SU-DHL-6 (cell line): ENCODE measurements at regions not wholly inside any gene's neighbourhood (a gene's known extent, or its start where the extent isn't known, plus 50 kb on each side); places are given as distances from the start of the nearest gene placed in this dataset.

Experiments
- H2AFZ ChIP-seq: fragments of 200-600 bp; sonication (generic); 2 replicates; pipeline ENCODE4 v1.6.1; 2014; ENCODE audit warnings: low read depth, mild to moderate bottlenecking, moderate library complexity, mixed read lengths, antibody characterized with exemption, low read length; ENCODE audit not compliant: severe bottlenecking
- H3F3A ChIP-seq: fragments of 200-600 bp; shearing (Covaris generic); 2 replicates; pipeline ENCODE4 v1.6.0; 2016; ENCODE audit warnings: antibody characterized with exemption, mild to moderate bottlenecking; ENCODE audit not compliant: insufficient read depth
- H3K27ac ChIP-seq: fragments of 200-600 bp; sonication (generic); 2 replicates; pipeline ENCODE4 v1.5.1; 2016; ENCODE audit warnings: low read depth, mild to moderate bottlenecking, low read length, moderate library complexity, mixed read lengths
- H3K27me3 ChIP-seq: fragments of 200-600 bp; sonication (generic), shearing (Covaris generic); 2 replicates; pipeline ENCODE4 v1.6.0; 2014; ENCODE audit warnings: mild to moderate bottlenecking, low read length
- H3K36me3 ChIP-seq: fragments of 200-600 bp; sonication (generic); 2 replicates; pipeline ENCODE4 v1.6.1; 2014; ENCODE audit warnings: mild to moderate bottlenecking, low read length, mixed read lengths
- H3K4me2 ChIP-seq: fragments of 300-600, 200-600 bp; shearing (Covaris generic), sonication (generic); 2 replicates; pipeline ENCODE4 v1.6.0; 2014; ENCODE audit warnings: low read length, low read depth, mild to moderate bottlenecking; ENCODE audit not compliant: poor library complexity, severe bottlenecking
- H3K4me3 ChIP-seq: fragments of 200-600 bp; sonication (generic); 2 replicates; pipeline ENCODE4 v1.5.1; 2014; ENCODE audit warnings: antibody characterized with exemption, low read length, mild to moderate bottlenecking, mixed read lengths; ENCODE audit not compliant: insufficient read depth, poor library complexity, severe bottlenecking
- H3K79me2 ChIP-seq: fragments of 200-600 bp; sonication (generic); 2 replicates; pipeline ENCODE4 v1.6.1; 2014; ENCODE audit warnings: mild to moderate bottlenecking, low read length, moderate library complexity; ENCODE audit not compliant: insufficient read depth
- H3K9ac ChIP-seq: fragments of 200-600 bp; sonication (generic); 2 replicates; pipeline ENCODE4 v1.7.0; 2014; ENCODE audit warnings: mild to moderate bottlenecking, low read length
- H3K9me2 ChIP-seq: fragments of 200-600 bp; sonication (generic); replicated peaks from 2 replicates; pipeline ENCODE4 v1.6.1; 2014; ENCODE audit warnings: low read length; ENCODE audit not compliant: insufficient read depth
- H3K9me3 ChIP-seq: fragments of 200-600 bp; sonication (generic); 2 replicates; pipeline ENCODE4 v1.6.1; 2014; ENCODE audit warnings: low read length, mixed read lengths; ENCODE audit not compliant: insufficient read depth
- H4K20me1 ChIP-seq: fragments of 200-600 bp; sonication (generic); 2 replicates; pipeline ENCODE4 v1.6.1; 2014; ENCODE audit warnings: low read depth, mild to moderate bottlenecking, antibody characterized with exemption, low read length, moderate library complexity, mixed read lengths
- EZH2phosphoT487 ChIP-seq: fragments of 200-600 bp; sonication (generic), shearing (Covaris generic); conservative IDR thresholded peaks from 2 replicates; pipeline ENCODE4 v1.6.1; 2018; ENCODE audit warnings: mild to moderate bottlenecking, antibody characterized with exemption, low read length, moderate library complexity, mixed read lengths
- TF ChIP-seq, protein P1 (sequence below): fragments of 200-600 bp; sonication (generic); IDR thresholded peaks from one replicate; pipeline ENCODE4 v1.5.1; 2017; ENCODE audit warnings: antibody characterized with exemption, mild to moderate bottlenecking, low read length, moderate library complexity; ENCODE audit not compliant: insufficient read depth, poor library complexity, severe bottlenecking

DNA sequence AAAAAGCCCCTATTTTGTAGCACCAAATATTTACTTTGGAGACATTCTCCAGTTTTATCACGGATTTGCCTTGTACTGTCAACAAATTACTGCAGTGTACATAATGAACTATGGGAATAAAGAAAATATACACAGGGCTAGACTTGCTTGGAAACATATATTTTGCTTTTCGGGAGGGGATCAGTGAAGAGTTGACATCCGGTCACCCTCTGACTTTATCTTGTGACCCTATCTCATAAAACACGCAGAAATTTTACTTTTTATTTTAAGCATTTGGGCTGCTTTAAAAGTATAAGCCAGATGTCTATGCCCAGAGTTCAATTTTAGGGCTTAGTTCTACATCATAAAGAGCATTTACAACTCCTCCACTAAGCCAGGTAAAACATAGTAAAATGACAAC lies 630.7 kb downstream of the TOX3 start:
- no peaks in the 10 kb centered on the region; the same call in 1 of the 2 replicates for H3K9me2 ChIP-seq
- H3K9ac ChIP-seq: no peak overlapping the region
- no peaks in the 10 kb centered on the region for H3K79me2 ChIP-seq
- H3K27ac ChIP-seq: no peak overlapping the region
- no peaks in the 10 kb centered on the region for H3K27me3 ChIP-seq
- no peaks in the 10 kb centered on the region for H3F3A ChIP-seq
- no peak overlapping the region for H3K4me2 ChIP-seq
- H3K4me3 ChIP-seq: no peak overlapping the region
- no peaks in the 10 kb centered on the region for H3K36me3 ChIP-seq
- H3K9me3 ChIP-seq: no peaks in the 10 kb centered on the region
- no peak overlapping the region for H2AFZ ChIP-seq
- no peaks in the 10 kb centered on the region for H4K20me1 ChIP-seq
- TF ChIP-seq, protein P1, sequence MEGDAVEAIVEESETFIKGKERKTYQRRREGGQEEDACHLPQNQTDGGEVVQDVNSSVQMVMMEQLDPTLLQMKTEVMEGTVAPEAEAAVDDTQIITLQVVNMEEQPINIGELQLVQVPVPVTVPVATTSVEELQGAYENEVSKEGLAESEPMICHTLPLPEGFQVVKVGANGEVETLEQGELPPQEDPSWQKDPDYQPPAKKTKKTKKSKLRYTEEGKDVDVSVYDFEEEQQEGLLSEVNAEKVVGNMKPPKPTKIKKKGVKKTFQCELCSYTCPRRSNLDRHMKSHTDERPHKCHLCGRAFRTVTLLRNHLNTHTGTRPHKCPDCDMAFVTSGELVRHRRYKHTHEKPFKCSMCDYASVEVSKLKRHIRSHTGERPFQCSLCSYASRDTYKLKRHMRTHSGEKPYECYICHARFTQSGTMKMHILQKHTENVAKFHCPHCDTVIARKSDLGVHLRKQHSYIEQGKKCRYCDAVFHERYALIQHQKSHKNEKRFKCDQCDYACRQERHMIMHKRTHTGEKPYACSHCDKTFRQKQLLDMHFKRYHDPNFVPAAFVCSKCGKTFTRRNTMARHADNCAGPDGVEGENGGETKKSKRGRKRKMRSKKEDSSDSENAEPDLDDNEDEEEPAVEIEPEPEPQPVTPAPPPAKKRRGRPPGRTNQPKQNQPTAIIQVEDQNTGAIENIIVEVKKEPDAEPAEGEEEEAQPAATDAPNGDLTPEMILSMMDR: no peak
- no peak for TF ChIP-seq EZH2phosphoT487

DNA sequence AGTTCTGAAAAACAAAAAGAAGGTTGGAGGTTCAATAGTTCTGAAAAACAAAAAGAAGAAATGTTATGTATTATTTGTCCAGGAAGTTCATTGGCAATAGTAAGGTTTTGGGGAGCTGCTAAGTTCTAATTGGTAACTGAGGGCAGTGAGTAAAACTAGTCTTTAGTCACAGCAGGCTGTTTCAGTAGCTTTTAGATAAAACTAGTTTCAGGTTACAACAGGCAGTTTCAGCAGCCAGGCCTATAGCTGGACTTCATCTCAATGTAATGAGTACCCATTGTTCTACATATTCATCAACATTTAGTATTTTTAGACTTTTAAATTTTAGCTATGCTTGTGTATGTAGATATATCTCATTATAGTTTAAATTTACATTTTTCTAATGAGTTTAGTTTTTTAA lies 639.3 kb downstream of the TOX3 start:
- Histone ChIP-seq H3K27me3 (no peaks in the 10 kb centered on the region), H3K79me2 (no peaks in the 10 kb centered on the region), H3K9ac (no peak overlapping the region), H3K27ac (no peak overlapping the region), H3K36me3 (no peaks in the 10 kb centered on the region), H2AFZ (no peak overlapping the region), H3K4me2 (no peak overlapping the region), H3K9me2 (no peaks in the 10 kb centered on the region), H3K4me3 (no peak overlapping the region), H3F3A (no peaks in the 10 kb centered on the region), H4K20me1 (no peaks in the 10 kb centered on the region), H3K9me3 (no peaks in the 10 kb centered on the region)
- TF ChIP-seq, protein P1: no peak
- no peak for TF ChIP-seq EZH2phosphoT487

DNA sequence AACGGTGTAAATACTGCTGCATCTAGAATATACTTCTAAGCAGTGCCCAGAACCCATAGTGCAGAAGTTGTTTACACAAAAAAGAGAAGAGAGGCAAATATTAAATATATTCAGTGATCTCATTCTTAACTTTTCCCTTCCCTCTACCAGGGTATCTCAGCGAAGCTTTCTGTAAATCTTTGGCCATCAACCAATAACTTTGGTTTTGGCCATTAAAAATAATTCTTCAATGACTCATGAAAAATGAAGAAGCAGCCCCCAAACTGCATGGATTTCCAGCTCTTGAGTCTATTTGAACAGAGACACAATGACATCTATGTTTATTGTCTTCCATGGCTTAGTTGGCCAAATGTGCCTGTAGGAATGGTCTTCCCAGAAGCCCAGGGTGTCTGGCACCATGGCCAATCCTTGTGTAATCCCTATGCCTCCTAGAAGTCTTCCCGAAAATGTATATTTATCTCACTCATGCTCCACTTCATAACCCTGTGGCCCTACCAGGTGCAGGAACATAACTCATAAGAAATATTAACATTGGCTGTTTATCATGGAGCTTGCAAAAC lies 646.6 kb downstream of the TOX3 start:
- Histone ChIP-seq H3K9ac (no peak overlapping the region), H3K27ac (no peak overlapping the region), H3K36me3 (no peaks in the 10 kb centered on the region), H3K4me2 (no peak overlapping the region), H3K27me3 (no peaks in the 10 kb centered on the region), H3K4me3 (no peak overlapping the region), H3K9me3 (no peaks in the 10 kb centered on the region), H4K20me1 (no peaks in the 10 kb centered on the region), H3F3A (no peaks in the 10 kb centered on the region), H2AFZ (no peak overlapping the region), H3K9me2 (no peaks in the 10 kb centered on the region; the same call in 1 of the 2 replicates), H3K79me2 (no peaks in the 10 kb centered on the region)
- no peak for TF ChIP-seq EZH2phosphoT487
- TF ChIP-seq, protein P1: no peak
